Gastroesophageal sphincter (tissue), 4 donors: ENCODE measurements at regions not wholly inside any gene's neighbourhood (a gene's known extent, or its start where the extent isn't known, plus 50 kb on each side); places are given as distances from the start of the nearest gene placed in this dataset.
A peak's percentile ranks its signal among the peaks of the same experiment; 100 is the strongest.

ENCODE experiments used
- ATAC-seq: fragments of 150-250 bp; one replicate; pipeline ENCODE4 v1.9.1; 2016; ENCODE audit warnings: mild to moderate bottlenecking, moderate library complexity
- H3K27ac ChIP-seq, 4 donors: fragments of 200-600 bp; sonication (generic) in 3 of 4; 1 replicate in 3 of 4; 2 replicates in 1 of 4; pipeline ENCODE4 v1.5.1; 2016 to 2019
- H3K27me3 ChIP-seq: fragments of 200-600 bp; sonication (generic); one replicate; pipeline ENCODE4 v1.5.1; 2019
- H3K36me3 ChIP-seq, 2 donors: fragments of 200-600 bp; sonication (generic); one replicate each; pipeline ENCODE4 v1.5.1; 2019; ENCODE audit warnings: control low read depth in 1 of 2
- H3K4me1 ChIP-seq, 3 donors: fragments of 200-600 bp; sonication (generic); 1 replicate in 2 of 3; 2 replicates in 1 of 3; pipeline ENCODE4 v1.5.1; 2016 to 2019; ENCODE audit warnings: control low read depth in 2 of 3
- H3K4me3 ChIP-seq, 2 donors: fragments of 200-600 bp; sonication (generic); one replicate each; pipeline ENCODE4 v1.5.1; 2019; ENCODE audit warnings: mild to moderate bottlenecking in 1 of 2, moderate library complexity in 1 of 2
- H3K9me3 ChIP-seq, 3 donors: fragments of 200-600 bp; sonication (generic); one replicate each; pipeline ENCODE4 v1.5.1; 2017 to 2019; ENCODE audit warnings: control low read depth in 2 of 3
- CTCF ChIP-seq, 4 experiments: fragments of 200-600 bp in 2 of 4; fragments of 450-650 bp in 2 of 4; sonication (generic) in 1 of 4; IDR thresholded peaks; one replicate each; pipeline ENCODE4 v1.5.1; 2017 to 2019; ENCODE audit warnings: antibody characterized with exemption in 4 of 4, mild to moderate bottlenecking in 2 of 4, moderate library complexity in 2 of 4
- EP300 ChIP-seq: sonication (generic); formaldehyde crosslinking; IDR thresholded peaks from one replicate; pipeline ENCODE4 v1.6.1; 2017; ENCODE audit warnings: antibody characterized with exemption, mild to moderate bottlenecking
- POLR2A ChIP-seq, 2 donors: fragments of 450-650 bp; IDR thresholded peaks; one replicate each; pipeline ENCODE4 v1.6.1; 2017; ENCODE audit warnings: antibody characterized with exemption in 2 of 2, mild to moderate bottlenecking in 2 of 2, moderate library complexity in 1 of 2
- POLR2AphosphoS5 ChIP-seq: sonication (generic); formaldehyde crosslinking; IDR thresholded peaks from one replicate; pipeline ENCODE4 v1.6.1; 2017; ENCODE audit warnings: antibody characterized with exemption
- WGBS, 2 donors: methylation state at CpG; one replicate each; pipeline ENCODE4 v1.1.5; 2018; ENCODE audit warnings: low coverage in 1 of 2; 5-methylcytosine and 5-hydroxymethylcytosine counted together

- peaks cover 5 to 27% (median 5%) of the 10 kb centered on the region in 3 donors for H3K4me1 ChIP-seq
- no peaks in the 10 kb centered on the region for H3K36me3 ChIP-seq
- no peak overlapping the region for H3K27ac ChIP-seq
- ATAC-seq, result no peak
- H3K4me3 ChIP-seq, result no peak overlapping the region
- no peaks in the 10 kb centered on the region for H3K27me3 ChIP-seq
- 3 to 4% methylated on average over 3 of the region's 3 CpGs for WGBS, 2 donors
- TF ChIP-seq POLR2AphosphoS5 (peak; percentile 13), POLR2A (IDR thresholded peaks at IDR 0.05) (no peak)
- no peaks in the 10 kb centered on the region for H3K9me3 ChIP-seq
These were observed 509.2 kb downstream of the FRK start for GRCh38 chr6:115551527-115551926.

DNA sequence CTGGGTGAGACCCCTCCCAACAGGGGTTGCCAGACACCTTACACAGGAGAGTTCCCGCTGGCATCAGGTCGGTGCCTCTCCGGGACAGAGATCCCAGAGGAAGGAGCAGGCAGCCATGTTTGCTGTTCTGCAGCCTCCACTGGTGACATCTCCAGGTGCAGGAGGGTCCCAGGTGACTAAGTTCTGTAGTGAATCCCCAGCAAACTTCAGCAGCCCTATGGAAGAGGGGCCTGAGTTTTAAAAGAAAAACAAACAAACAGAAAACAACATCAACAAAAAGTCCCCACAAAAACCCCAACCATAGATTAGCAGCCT lies 515.1 kb downstream of the FRK start:
- H3K27ac ChIP-seq, result no peak overlapping the region

GRCh38 chr6:115544765-115545671 lies 515.7 kb downstream of the FRK start:
- Histone ChIP-seq H3K27me3 (no peaks in the 10 kb centered on the region), H3K27ac (no peak overlapping the region), H3K9me3 (peaks cover 0 to 8% (median 0%) of the 10 kb centered on the region in 3 donors), H3K4me3 (no peak overlapping the region), H3K36me3 (no peaks in the 10 kb centered on the region), H3K4me1 (no peaks in the 10 kb centered on the region)
- TF ChIP-seq POLR2AphosphoS5, result no peak
- TF ChIP-seq EP300, result no peak
- no peak for TF ChIP-seq CTCF (IDR thresholded peaks at IDR 0.05)
- no peak for TF ChIP-seq POLR2A (IDR thresholded peaks at IDR 0.05)
- peak; percentile 28 for ATAC-seq
- 83 to 94% methylated on average over 8 to 11 of the region's 23 CpGs for WGBS, 2 donors

More for the DNA sequence above, 515.1 kb downstream of the FRK start:
- no peaks in the 10 kb centered on the region for H3K27me3 ChIP-seq
- H3K36me3 ChIP-seq, result no peaks in the 10 kb centered on the region
- peaks cover 0 to 8% (median 0%) of the 10 kb centered on the region in 3 donors for H3K9me3 ChIP-seq
- H3K4me1 ChIP-seq, result no peaks in the 10 kb centered on the region
- no peak for ATAC-seq
- TF ChIP-seq EP300 (no peak), POLR2A (IDR thresholded peaks at IDR 0.05) (no peak), POLR2AphosphoS5 (no peak), CTCF (IDR thresholded peaks at IDR 0.05) (no peak)
- no CpG with 5 or more reads among the region's 3 CpGs for WGBS, 2 donors
- H3K4me3 ChIP-seq, result no peak overlapping the region

DNA sequence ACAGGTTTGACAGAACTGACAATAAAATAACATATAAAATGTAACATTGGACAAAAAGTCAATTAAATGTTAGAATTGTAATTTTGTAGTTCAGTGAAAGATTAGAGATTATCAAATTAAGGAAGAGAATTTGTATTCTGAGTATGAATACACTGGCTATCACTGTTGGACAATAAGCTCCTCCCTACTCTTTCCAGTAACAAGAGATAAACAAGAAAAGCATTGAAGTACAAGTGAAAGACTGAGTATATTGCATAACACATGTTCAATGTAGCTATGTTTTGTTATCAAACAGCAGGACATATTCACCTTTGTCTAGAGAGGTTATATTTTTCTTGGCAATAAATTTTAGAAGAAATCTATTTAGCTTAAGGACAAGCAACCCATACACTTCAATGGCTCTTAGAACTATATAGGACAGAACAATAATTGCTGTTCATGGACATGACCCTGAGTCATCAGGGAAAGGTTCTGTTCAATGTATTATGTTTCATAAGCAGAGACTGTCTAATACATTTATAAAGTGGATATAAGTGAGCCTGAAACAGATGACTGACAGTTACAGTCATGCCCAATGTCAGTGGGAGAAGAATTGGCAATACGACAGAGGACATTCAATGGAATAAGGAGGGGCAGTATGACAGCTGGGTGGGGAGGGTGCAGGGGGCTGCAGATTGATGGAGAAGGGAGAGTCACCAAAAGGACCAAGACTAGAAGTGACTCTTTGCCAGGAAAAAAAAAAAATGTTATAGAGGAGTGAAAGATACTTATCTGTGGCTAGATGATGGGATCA lies 520.4 kb downstream of the FRK start:
- H3K4me3 ChIP-seq, result no peak overlapping the region
- no peak for TF ChIP-seq POLR2A (IDR thresholded peaks at IDR 0.05)
- no peak for TF ChIP-seq CTCF (IDR thresholded peaks at IDR 0.05)
- TF ChIP-seq POLR2AphosphoS5, result no peak
- TF ChIP-seq EP300, result no peak
- no peak for ATAC-seq
- no peaks in the 10 kb centered on the region for H3K27me3 ChIP-seq
- H3K36me3 ChIP-seq, result no peaks in the 10 kb centered on the region
- no peaks in the 10 kb centered on the region for H3K4me1 ChIP-seq
- 70 to 75% methylated on average over 1 of the region's 1 CpG for WGBS, 2 donors
- H3K27ac ChIP-seq, result no peak overlapping the region
- peaks cover 0 to 4% (median 0%) of the 10 kb centered on the region in 3 donors for H3K9me3 ChIP-seq

- WGBS, 2 donors, result 84 to 89% methylated on average over 6 of the region's 6 CpGs
These were observed 521.2 kb downstream of the FRK start for GRCh38 chr6:115539531-115539930.

More at GRCh38 chr6:115539531-115539930, 521.2 kb downstream of the FRK start:
- H3K27me3 ChIP-seq, result no peaks in the 10 kb centered on the region
- H3K27ac ChIP-seq, result no peak overlapping the region
- H3K36me3 ChIP-seq, result no peaks in the 10 kb centered on the region
- no peaks in the 10 kb centered on the region for H3K9me3 ChIP-seq
- no peaks in the 10 kb centered on the region for H3K4me1 ChIP-seq
- no peak overlapping the region for H3K4me3 ChIP-seq
- TF ChIP-seq POLR2AphosphoS5, result no peak
- TF ChIP-seq EP300, result no peak
- TF ChIP-seq POLR2A (IDR thresholded peaks at IDR 0.05), result no peak
- no peak for TF ChIP-seq CTCF (IDR thresholded peaks at IDR 0.05)
- ATAC-seq, result no peak
